Endothelial cell of umbilical vein (primary cell): ENCODE measurements at regions not wholly inside any gene's neighbourhood (a gene's known extent, or its start where the extent isn't known, plus 50 kb on each side); places are given as distances from the start of the nearest gene placed in this dataset.

Source experiments
- BruUV-seq: library from RNA; stranded (reverse); fragments of 400-500 nt; replicated peaks from 2 replicates; lab custom pipeline; 2021; lab: Mats Ljungman, UMichigan
- CTCF ChIA-PET: fragments of 300-600, 350-600 bp; sonication (Branson Sonifier 250); formaldehyde crosslinking; loops from one replicate; lab custom pipeline; 2021; ENCODE audit warnings: antibody characterized with exemption, inconsistent platforms; lab: Charles Lee
- POLR2A ChIA-PET: fragments of 300-600, 350-600 bp; sonication (Branson Sonifier 250); formaldehyde crosslinking; loops from one replicate; lab custom pipeline; 2021; ENCODE audit warnings: antibody characterized with exemption, inconsistent platforms; lab: Charles Lee
- DNase-seq: peaks from one replicate; pipeline ENCODE4 v3.0.0-alpha.2; 2011; ENCODE audit warnings: low read depth, low spot score
- FAIRE-seq: peaks from 2 replicates; lab custom pipeline; 2011; peaks lifted over from hg19 to GRCh38; lab: Jason Lieb, UNC
- H2AFZ ChIP-seq: 2 replicates; pipeline ENCODE4 v1.6.0; 2012; ENCODE audit warnings: low read depth, low read length, control low read depth, inconsistent platforms
- H3K27ac ChIP-seq: 2 replicates; pipeline ENCODE4 v1.5.1; 2011; ENCODE audit warnings: low read depth, mild to moderate bottlenecking, control low read depth, low read length, moderate library complexity; ENCODE audit not compliant: insufficient read depth
- H3K27me3 ChIP-seq, 2 experiments: 2 replicates each; pipeline versions ENCODE4 v1.6.0 to v1.6.1; 2011; ENCODE audit warnings: low read length in 2 of 2, mixed read lengths in 1 of 2; ENCODE audit not compliant: control insufficient read depth in 2 of 2, insufficient read depth in 2 of 2
- H3K36me3 ChIP-seq, 2 experiments: 2 replicates in 1 of 2; 3 replicates in 1 of 2; pipeline ENCODE4 v1.5.1; 2011; ENCODE audit warnings: low read length in 2 of 2, mild to moderate bottlenecking in 1 of 2, moderate library complexity in 1 of 2; ENCODE audit not compliant: control insufficient read depth in 2 of 2, insufficient read depth in 2 of 2; ENCODE audit errors: extremely low read depth in 1 of 2
- H3K4me1 ChIP-seq: 3 replicates; pipeline ENCODE4 v1.5.1; 2011; ENCODE audit warnings: mild to moderate bottlenecking, low read length; ENCODE audit not compliant: control insufficient read depth, insufficient read depth; ENCODE audit errors: extremely low read depth
- H3K4me2 ChIP-seq: 2 replicates; pipeline ENCODE4 v1.6.1; 2011; ENCODE audit warnings: low read length, control low read depth, mixed read lengths; ENCODE audit not compliant: insufficient read depth
- H3K4me3 ChIP-seq, 3 experiments: fragments of 200-600 bp in 1 of 3; sonication (generic), shearing (Covaris generic) in 1 of 3; replicated peaks in 1 of 3; 2 replicates each; pipeline ENCODE4 v1.5.1; 2011 to 2016; ENCODE audit warnings: control low read depth in 3 of 3, low read length in 3 of 3, mild to moderate bottlenecking in 2 of 3, inconsistent platforms in 1 of 3, low read depth in 1 of 3, moderate library complexity in 1 of 3; ENCODE audit not compliant: insufficient read depth in 1 of 3
- H3K79me2 ChIP-seq: 2 replicates; pipeline ENCODE4 v1.6.0; 2012; ENCODE audit warnings: low read length, inconsistent platforms; ENCODE audit not compliant: control insufficient read depth, insufficient read depth
- H3K9ac ChIP-seq: replicated peaks from 2 replicates; pipeline ENCODE3; 2011; ENCODE audit warnings: low read length, control low read depth; ENCODE audit not compliant: insufficient read depth; ENCODE audit errors: extremely low read depth
- H3K9me1 ChIP-seq: replicated peaks from 3 replicates; pipeline ENCODE4 v1.6.0; 2011; ENCODE audit warnings: mild to moderate bottlenecking, low read length; ENCODE audit not compliant: control insufficient read depth, insufficient read depth; ENCODE audit errors: extremely low read depth
- H3K9me3 ChIP-seq: replicated peaks from 2 replicates; pipeline ENCODE4 v1.5.1; 2012; ENCODE audit warnings: low read length, inconsistent platforms; ENCODE audit not compliant: control insufficient read depth, insufficient read depth
- H4K20me1 ChIP-seq: replicated peaks from 2 replicates; pipeline ENCODE3; 2011; ENCODE audit warnings: mild to moderate bottlenecking, low read length; ENCODE audit not compliant: control insufficient read depth, insufficient read depth; ENCODE audit errors: extremely low read depth
- CTCF ChIP-seq, 2 donors: IDR thresholded peaks; 1 replicate in 1 of 2; 2 replicates in 1 of 2; pipeline ENCODE4 v1.5.1; 2011; ENCODE audit warnings: low read length in 2 of 2, mild to moderate bottlenecking in 2 of 2, moderate library complexity in 2 of 2, control low read depth in 1 of 2, inconsistent platforms in 1 of 2, low read depth in 1 of 2; ENCODE audit not compliant: insufficient read depth in 1 of 2; ENCODE audit errors: extremely low read depth in 1 of 2
- EZH2 ChIP-seq: IDR thresholded peaks from 2 replicates; pipeline ENCODE4 v1.6.1; 2012; ENCODE audit warnings: borderline replicate concordance, low read depth, mild to moderate bottlenecking, moderate library complexity, low read length, inconsistent platforms; ENCODE audit not compliant: severe bottlenecking
- FOS ChIP-seq: IDR thresholded peaks from 2 replicates; pipeline ENCODE4 v1.6.1; 2011; ENCODE audit warnings: mild to moderate bottlenecking, low read length, moderate library complexity, borderline replicate concordance; ENCODE audit not compliant: insufficient read depth
- GATA2 ChIP-seq: IDR thresholded peaks from 2 replicates; pipeline ENCODE4 v1.7.0; 2011; ENCODE audit warnings: low read depth, mild to moderate bottlenecking, moderate library complexity, mixed read lengths, low read length; ENCODE audit not compliant: insufficient read length, insufficient read depth
- JUN ChIP-seq: IDR thresholded peaks from 2 replicates; pipeline ENCODE4 v1.6.1; 2011; ENCODE audit warnings: borderline replicate concordance, low read depth; ENCODE audit not compliant: insufficient read length, insufficient read depth
- MAX ChIP-seq: IDR thresholded peaks from 2 replicates; pipeline ENCODE4 v1.6.1; 2011; ENCODE audit not compliant: insufficient read depth, insufficient read length
- MYC ChIP-seq: IDR thresholded peaks from one replicate; pipeline ENCODE4 v1.6.1; 2011; ENCODE audit warnings: mild to moderate bottlenecking, low read depth, low read length
- POLR2A ChIP-seq: IDR thresholded peaks from 2 replicates; pipeline ENCODE4 v1.6.1; 2012; ENCODE audit warnings: low read depth, mild to moderate bottlenecking, control low read depth, low read length
- POLR2AphosphoS5 ChIP-seq: IDR thresholded peaks from 2 replicates; pipeline ENCODE4 v1.6.1; 2012; ENCODE audit warnings: low read depth, mild to moderate bottlenecking, control low read depth, low read length, moderate library complexity; ENCODE audit not compliant: insufficient read depth
- dilution Hi-C: fragments of 300-500 bp; cut with MboI; formaldehyde crosslinking; loops from one replicate; pipeline ENCODE4 v1.15.0; 2019; ENCODE audit warnings: low sequenced_read_pairs; ENCODE audit not compliant: extremely low pct_ligation_motif_present
- intact Hi-C: fragments of 100-400 bp; cut with micrococcal nuclease; formaldehyde crosslinking; loops from one replicate; pipeline ENCODE4 v1.10.0; 2022

GRCh38 chr6:148258868-148259267, 83.8 kb upstream of the SASH1 start:
- intact Hi-C loops: no loop called here
- H2AFZ ChIP-seq: no peak overlapping the region
- FAIRE-seq (no peak), DNase-seq (no peak)
- dilution Hi-C loops: no loop called here
- ChIA-PET CTCF (interaction anchor here (0.9 kb wide), 1 partner anchor 9 kb away, joined by 3 read pairs; no protein-coding TSS in a partner anchor), POLR2A (no interaction called here)
- no peaks in the 10 kb centered on the region for H3K36me3 ChIP-seq
- H3K9me3 ChIP-seq: no peaks in the 10 kb centered on the region
- no peak overlapping the region for H3K4me2 ChIP-seq
- H3K79me2 ChIP-seq: no peaks in the 10 kb centered on the region
- no peak overlapping the region for H3K27ac ChIP-seq
- H3K4me1 ChIP-seq: no peaks in the 10 kb centered on the region
- H3K9ac ChIP-seq: no peak overlapping the region
- H3K4me3 ChIP-seq: no peak overlapping the region
- no peak for TF ChIP-seq MYC
- no peak for TF ChIP-seq CTCF (IDR thresholded peaks at IDR 0.05; ENCODE audit: extremely low read depth in 1 of 2, insufficient read depth in 1 of 2, low read depth in 1 of 2, low read length in 2 of 2)
- no peak for TF ChIP-seq MAX
- no peak for TF ChIP-seq JUN
- H4K20me1 ChIP-seq: no peaks in the 10 kb centered on the region
- no peaks in the 10 kb centered on the region for H3K27me3 ChIP-seq
- BruUV-seq: no TSS peak
- H3K9me1 ChIP-seq: no peaks in the 10 kb centered on the region

- dilution Hi-C loops: no loop called here
- no peak overlapping the region for H2AFZ ChIP-seq
- no TSS peak for BruUV-seq
Observed at GRCh38 chr6:148261470-148261869, 81.2 kb upstream of the SASH1 start.

More at GRCh38 chr6:148261470-148261869, 81.2 kb upstream of the SASH1 start:
- intact Hi-C loops: no loop called here
- no peaks in the 10 kb centered on the region for H3K9me3 ChIP-seq
- no peak overlapping the region for H3K9ac ChIP-seq
- H3K27me3 ChIP-seq: no peaks in the 10 kb centered on the region
- H3K4me1 ChIP-seq: no peaks in the 10 kb centered on the region
- CTCF ChIA-PET: no interaction called here
- POLR2A ChIA-PET: no interaction called here
- H3K4me2 ChIP-seq: no peak overlapping the region
- H3K9me1 ChIP-seq: no peaks in the 10 kb centered on the region
- H4K20me1 ChIP-seq: no peaks in the 10 kb centered on the region
- no peak for FAIRE-seq
- no peak overlapping the region for H3K4me3 ChIP-seq
- no peak overlapping the region for H3K27ac ChIP-seq
- TF ChIP-seq GATA2 (no peak), CTCF (IDR thresholded peaks at IDR 0.05; ENCODE audit: extremely low read depth in 1 of 2, insufficient read depth in 1 of 2, low read depth in 1 of 2, low read length in 2 of 2) (no peak), MYC (no peak), FOS (no peak), EZH2 (no peak), MAX (no peak), JUN (no peak), POLR2AphosphoS5 (no peak), POLR2A (no peak)
- no peaks in the 10 kb centered on the region for H3K36me3 ChIP-seq
- no peaks in the 10 kb centered on the region for H3K79me2 ChIP-seq
- no peak for DNase-seq
